IPS-18c (cell line): ENCODE measurements at regions not wholly inside any gene's neighbourhood (a gene's known extent, or its start where the extent isn't known, plus 50 kb on each side); places are given as distances from the start of the nearest gene placed in this dataset.
"Not testable (repeated sequence)": the region's sequence is repeated elsewhere in the genome, so short reads cannot be mapped to it uniquely, and the experiment has no call there.

Experiments
- H3K4me3 ChIP-seq: 2 replicates; pipeline ENCODE4 v1.7.0; 2013; ENCODE audit warnings: low read depth, mild to moderate bottlenecking, low read length, moderate library complexity; ENCODE audit not compliant: insufficient read depth
- H3K9me3 ChIP-seq: one replicate; pipeline ENCODE4 v1.6.1; 2013; ENCODE audit warnings: mild to moderate bottlenecking, low read length, moderate library complexity; ENCODE audit not compliant: control insufficient read depth, insufficient read depth

DNA sequence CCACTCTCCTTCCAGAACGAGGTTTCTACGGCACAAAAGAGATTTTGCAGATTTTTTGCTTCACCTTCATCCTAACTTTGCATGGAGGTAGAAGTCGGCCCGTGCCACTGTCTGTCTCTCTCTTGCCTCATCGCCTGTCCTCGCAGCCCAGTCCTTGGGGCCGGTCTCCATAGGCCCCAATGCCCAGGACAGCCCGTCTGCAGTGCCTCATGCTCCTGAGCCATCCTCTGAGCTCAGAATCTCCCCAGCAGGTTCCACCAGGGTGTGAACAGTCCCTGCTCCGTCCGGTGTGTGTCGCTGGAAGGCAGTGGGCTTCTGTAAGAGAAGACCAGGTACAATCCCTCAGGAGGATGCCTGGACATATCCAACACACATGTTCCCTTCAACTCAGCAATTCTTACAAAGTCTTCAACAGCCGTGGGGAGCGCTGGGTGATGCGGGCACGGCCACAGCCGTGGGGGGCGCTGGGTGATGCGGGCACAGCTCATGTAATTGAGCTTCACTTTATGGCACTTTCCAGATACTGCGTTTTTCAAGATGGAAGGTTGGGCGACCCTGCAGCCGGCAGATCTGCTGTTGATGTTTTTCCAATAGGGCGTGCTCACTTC, 231.9 kb downstream of the DLL1 start:
- no peak overlapping the region for H3K4me3 ChIP-seq
- H3K9me3 ChIP-seq = peaks cover 2% of the 10 kb centered on the region

DNA sequence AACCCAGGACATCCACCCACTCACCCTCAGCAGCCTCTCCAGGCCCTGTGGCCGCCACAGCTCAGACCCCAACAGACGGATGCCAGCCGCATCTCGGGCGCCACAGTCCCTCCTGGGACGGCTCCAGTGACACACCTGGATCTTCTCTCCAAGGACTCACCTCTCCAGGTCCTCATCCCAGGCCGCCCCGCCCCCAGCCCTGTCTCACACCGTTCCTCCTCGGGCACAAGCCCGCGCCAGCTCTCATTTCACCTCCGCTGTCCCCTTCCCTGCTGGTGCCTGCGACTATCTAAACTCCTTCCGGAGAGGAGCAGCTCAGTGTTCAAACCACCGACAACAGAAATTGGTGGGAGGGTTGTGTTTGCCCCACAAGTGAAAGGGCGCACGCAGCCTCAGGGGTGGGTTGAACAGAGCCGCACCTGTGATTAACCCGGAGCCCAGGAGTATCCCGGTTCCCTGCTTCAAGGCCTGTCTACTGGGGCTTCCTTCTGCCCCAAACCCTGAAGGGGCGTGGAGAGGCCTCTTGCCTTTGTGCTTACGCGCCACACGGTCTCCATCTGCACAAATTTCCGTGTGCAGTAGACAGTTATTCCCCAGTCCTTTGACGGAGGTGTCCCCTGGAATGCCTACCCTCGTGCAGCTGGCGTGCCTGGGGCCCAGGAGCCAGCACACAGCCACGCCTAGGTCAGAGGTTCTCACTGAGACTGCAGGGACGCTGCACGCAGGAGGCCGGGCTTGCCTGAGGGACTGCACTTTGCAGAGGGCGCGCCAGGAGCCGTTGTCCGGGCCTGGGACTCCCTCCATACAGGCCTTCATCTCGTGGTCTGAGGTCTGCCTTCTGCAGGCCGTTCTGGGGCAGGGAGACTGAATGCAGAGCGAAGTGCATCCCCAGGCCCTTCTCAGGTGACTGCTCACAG, 232.7 kb downstream of the DLL1 start:
- no peak overlapping the region for H3K4me3 ChIP-seq
- H3K9me3 ChIP-seq = peaks cover 2% of the 10 kb centered on the region

DNA sequence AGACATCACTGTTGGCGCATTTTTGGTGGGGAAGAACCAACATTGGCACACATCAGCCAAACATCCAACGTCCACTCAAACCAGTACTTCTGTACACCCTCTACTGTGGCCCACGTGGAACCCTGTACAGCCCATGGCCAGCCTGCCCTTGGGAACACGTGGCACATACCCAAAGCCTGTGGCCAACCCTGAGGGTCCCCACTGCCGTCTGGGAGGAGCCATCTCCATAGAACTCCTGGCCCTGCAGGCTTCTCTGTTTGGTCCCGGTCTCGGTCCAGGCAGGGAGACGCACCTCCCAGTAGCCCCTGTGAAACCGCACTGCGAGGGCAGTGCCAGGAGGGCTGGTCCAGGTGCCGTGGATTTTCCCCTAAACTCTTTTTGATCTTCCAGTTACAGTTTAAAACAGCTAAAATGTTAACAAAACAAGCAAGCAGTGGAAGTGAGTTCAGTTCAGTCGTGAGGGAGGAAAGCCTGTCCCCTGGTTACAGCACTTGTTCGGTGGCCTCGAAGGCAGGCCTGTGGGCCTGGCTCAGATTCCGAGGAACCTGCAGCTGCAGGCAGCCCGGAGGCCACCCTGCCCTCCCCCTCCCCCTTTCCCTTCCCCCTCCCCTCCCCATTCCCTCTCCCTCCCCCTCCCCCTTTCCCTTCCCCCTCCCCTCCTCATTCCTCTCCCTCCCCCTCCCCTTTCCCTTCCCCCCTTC, 233.7 kb downstream of the DLL1 start:
- Histone ChIP-seq H3K4me3 (no peak overlapping the region), H3K9me3 (peaks cover 2% of the 10 kb centered on the region)

DNA sequence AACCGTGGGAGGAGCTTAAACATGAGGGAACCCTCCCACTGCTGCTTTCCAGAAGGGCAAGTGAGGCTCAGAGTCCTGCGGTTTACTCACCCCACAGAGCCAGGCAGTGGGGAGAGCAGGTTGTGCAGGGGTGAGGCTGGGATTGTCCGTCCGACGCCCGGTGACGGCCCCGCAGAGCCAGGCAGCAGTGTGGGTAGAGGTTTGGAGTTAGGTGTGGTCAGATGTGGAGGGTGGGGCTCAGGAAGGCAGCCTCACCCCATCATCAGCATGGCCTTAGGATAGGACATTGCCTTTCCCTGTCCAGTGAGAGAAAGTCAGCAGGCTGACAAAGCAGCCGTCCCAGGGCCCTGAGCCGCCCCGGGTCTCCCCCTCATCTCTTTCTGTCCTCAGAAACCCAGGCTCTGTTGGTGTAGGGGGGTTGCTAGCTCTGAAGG, 234.6 kb downstream of the DLL1 start:
- H3K4me3 ChIP-seq = no peak overlapping the region
- H3K9me3 ChIP-seq = peaks cover 2% of the 10 kb centered on the region

DNA sequence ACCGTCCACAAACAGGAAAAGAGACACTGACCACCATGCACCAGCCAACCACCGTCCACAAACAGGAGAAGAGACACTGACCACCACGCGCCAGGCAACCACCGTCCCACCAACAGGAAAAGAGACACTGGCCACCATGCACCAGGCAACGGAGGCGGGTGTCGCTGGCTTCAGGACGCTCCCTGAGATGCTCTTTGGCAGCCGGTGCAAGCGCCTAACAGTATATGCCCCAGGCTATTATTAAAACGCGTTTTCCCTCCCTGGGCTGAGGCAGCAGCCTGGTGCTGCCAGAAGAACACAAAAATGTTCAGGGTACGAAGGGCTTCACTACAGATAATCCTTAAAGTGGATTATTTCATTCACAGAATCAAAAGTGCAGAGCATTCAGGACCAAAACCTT, 235.1 kb downstream of the DLL1 start:
- H3K9me3 ChIP-seq, H3K4me3 ChIP-seq: not testable (repeated sequence)

DNA sequence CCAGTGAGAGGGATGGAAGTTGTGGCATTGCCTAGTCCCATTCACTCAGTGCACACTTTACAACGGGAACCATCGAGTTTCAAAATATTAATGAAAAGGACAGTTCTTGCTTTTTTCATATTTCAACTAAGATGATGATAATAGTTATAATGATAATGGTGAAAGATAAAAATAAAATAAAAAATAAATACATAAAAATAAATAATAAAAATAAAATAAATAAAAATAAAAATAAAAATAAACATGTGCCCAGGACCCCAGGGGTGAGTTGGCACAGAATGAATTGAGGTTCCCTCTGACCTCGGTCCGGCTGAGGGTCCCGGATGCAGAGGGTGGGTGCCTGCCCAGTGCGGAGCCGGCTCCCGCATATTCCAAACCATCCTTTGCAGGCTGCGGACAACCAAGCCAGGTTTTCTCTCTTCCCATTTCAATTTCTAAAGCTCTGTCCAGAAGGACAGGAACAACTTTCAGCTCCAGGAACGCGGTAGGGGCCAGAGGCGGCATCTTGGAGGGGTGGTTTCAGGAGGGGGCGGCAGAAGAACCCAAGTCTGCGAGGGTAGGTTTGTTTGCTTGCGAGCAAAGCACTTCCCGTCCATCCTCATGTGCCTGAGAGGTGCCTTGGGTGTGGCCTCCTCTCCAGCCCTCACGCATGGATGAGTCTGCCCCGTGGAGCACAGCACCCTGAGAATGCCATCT, 236.8 kb downstream of the DLL1 start:
- Histone ChIP-seq H3K4me3 (no peak overlapping the region), H3K9me3 (peaks cover 2% of the 10 kb centered on the region)

DNA sequence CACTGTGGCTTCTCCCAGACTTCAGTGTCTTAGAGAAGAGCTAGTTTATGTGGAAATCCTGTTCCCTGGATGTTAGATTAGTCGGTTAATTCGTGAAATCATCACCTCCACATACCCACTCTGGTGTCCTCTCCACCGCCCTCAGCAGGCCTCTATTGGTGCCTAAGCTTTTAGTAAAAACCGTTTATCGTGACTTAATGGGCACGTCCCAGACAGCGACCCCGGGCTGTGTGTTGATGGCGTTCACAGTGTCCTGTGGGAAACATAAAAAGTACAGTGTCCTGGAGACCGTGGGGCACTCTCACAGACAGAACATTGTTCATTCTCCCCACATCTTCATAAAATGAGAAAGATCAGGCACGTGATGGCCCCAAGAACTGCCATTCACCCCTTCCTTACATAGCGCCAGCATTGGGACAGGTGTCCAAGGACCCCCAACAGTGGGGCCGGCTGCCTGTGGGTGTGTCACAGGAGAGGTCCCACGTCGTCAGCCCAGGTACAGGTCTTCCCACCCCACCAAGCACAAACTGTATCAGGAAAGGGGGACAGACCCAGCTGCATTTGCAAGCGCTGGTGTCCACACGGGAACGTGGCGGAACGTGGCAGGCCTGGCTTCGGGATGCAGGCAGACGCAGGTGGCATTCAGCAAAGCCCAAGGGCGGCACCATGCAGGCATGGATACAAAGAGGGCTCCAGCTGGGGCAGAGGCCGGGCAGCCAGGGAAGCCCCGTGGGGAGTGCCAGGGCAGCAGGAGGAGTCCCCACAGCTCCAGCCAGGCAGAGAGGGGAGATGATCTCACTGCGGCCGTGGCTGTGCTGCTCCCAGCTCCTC, 237.7 kb downstream of the DLL1 start:
- Histone ChIP-seq H3K9me3 (peaks cover 2% of the 10 kb centered on the region), H3K4me3 (no peak overlapping the region)

DNA sequence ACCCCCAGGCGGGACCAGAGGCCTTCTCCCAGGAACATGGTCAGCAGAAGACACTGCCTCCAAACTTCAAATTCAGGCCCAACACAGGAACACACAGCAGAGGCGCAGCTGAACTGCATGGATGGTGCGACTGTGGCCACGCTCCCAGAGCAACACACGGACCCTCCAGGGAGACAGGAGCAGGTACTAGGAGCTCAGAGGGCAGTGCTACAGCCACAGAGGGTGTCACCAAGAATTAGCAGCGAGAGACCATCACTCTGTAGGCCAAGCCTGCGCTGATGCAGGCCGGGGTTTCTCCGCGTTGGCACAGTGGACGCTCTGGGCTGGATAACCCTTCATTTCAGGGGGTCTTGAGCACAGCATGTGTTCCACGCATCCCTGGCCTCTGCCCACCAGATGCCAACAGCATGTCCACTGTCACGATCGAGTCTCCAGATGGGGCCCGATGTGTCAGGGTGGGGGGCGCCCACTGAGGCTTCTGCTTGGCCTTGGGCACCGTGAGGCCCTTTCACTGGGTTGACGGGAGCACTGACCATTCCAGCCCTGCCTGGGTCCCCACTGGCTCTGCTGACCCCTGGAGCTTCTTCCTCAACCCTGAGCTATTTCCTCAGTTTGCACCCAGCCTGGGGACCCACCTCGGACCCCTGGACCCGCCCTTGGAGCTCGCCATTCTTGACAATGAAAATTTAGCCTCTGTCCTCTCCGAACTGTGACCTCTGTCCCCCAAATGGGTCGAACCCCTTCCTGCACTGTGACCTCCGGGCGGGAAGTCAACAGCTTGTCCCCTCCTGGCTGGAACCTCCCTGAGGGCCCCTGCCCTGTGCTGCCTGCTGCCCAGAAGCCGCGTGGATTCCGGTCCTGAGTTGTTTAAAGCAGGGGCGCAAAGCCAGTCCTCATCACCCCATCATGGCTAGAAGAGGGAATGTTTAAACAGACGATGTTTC, 239.4 kb downstream of the DLL1 start:
- H3K9me3 ChIP-seq = no peaks in the 10 kb centered on the region
- no peak overlapping the region for H3K4me3 ChIP-seq

DNA sequence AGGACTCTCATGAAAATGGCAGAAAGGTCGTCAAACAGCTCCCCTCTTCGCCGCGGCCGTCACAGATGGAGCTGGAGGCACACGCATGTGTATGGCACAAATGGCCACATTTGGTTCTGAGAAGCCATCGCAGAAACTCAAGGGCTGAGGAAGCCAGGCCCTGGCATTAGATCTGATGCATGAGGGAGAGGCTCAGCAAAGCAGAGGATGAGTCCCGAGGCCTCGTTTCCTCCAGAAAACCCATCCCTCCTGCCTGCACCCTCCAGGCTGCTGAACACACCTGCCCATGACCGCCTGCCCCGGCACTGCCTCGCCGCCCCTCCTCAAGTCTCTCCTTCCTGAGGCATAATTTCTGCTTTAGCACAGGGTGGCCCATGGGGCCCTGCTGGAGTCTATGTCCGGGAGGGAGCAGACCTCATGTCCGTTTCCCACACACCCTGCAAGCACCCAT, 240.3 kb downstream of the DLL1 start:
- Histone ChIP-seq H3K4me3 (no peak overlapping the region), H3K9me3 (peaks cover 2% of the 10 kb centered on the region)

DNA sequence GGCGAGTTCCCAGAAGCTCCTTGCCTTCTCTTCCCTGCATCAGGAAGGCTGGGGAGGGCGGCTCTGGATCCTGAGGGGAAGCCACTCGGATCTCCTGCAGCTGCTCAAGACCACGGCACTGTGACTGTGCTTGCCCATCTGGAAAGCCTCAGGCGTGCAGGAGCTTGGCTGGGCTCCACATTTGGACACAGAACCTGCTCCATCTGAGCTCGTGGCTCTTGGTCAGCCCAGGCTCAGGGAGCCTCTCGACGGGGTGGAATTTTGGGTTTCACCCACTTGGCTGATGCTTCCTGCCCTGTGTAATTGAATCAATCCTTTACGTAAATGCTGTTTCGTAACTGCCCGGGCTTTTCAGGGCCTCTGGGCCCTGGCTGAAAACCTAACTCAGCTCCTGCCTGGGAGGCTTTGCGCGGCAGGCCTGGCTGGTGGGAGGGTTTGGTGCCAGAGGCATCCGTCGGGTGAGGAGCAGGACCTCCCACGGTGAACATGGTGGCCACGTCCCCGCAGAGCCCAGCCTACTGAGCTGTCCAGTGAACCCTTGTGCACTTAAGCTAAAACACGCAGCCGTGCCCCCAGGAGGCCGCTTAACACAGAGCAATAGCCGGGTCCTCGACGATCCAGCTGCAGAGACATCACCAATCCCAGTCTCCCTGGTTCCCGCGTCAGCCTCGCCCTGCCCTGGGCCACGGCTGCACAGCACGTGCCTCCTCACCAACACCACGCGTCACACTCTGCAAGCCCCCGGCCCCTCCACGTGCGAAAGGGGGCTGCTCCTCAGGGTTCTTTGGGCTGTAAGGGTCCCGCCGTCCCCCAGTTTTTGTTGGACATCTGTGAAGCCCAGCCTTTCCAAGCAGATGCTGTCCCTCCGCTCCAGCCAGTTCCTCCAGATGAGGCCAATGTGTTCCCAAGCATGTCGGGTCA, 241.0 kb downstream of the DLL1 start:
- H3K4me3 ChIP-seq = no peak overlapping the region
- peaks cover 2% of the 10 kb centered on the region for H3K9me3 ChIP-seq

DNA sequence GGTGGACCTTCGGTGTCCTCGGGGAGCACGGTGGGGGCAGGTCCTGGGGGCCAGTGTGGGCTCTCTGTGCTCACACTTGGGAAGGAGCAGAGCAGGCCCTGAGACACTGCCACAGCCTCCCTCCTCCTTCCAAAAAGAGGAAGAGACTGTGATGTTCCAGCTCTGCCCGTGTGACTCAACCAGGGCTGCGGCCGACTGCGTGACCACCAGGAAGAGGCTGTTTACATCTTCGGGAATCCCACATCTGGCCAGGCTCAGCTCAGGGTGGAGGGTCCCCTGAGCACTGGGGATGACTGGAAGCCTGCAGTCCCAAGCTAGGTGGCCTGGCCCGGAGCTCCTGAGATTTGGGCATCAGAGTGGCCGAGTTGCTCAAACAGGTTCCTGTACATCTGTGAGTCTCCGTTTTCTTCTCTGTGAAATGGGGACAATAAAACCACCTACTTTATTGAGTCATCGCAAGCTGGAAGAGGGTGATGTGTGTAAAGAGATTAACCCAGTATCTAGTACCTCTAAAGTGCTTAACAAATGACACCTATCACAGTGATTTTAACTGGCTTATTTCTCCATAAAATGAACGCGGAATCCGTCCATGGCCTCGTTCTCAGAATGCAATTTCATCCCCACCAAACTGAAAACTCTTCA, 242.1 kb downstream of the DLL1 start:
- Histone ChIP-seq H3K9me3 (peaks cover 2% of the 10 kb centered on the region), H3K4me3 (no peak overlapping the region)

DNA sequence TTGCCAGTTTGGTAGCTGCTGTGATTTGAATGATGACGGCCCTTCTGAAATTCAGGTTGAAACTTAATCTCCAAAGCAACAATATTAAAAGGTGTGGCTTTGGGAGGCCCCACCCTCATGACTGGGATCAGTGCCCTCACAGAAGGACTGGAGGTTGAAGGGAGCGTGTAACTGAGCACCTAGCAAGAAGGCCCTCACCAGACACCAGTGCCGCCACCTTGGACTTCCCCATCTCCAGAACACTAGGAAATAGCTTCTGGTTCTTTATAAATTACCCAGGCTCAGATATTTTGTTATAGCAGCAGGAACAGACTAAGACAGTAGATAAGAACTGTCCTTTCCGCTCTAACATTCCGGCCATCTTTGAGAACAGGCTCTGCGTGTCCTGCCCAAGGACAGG, 243.1 kb downstream of the DLL1 start:
- Histone ChIP-seq H3K4me3 (no peak overlapping the region), H3K9me3 (peaks cover 2% of the 10 kb centered on the region)

DNA sequence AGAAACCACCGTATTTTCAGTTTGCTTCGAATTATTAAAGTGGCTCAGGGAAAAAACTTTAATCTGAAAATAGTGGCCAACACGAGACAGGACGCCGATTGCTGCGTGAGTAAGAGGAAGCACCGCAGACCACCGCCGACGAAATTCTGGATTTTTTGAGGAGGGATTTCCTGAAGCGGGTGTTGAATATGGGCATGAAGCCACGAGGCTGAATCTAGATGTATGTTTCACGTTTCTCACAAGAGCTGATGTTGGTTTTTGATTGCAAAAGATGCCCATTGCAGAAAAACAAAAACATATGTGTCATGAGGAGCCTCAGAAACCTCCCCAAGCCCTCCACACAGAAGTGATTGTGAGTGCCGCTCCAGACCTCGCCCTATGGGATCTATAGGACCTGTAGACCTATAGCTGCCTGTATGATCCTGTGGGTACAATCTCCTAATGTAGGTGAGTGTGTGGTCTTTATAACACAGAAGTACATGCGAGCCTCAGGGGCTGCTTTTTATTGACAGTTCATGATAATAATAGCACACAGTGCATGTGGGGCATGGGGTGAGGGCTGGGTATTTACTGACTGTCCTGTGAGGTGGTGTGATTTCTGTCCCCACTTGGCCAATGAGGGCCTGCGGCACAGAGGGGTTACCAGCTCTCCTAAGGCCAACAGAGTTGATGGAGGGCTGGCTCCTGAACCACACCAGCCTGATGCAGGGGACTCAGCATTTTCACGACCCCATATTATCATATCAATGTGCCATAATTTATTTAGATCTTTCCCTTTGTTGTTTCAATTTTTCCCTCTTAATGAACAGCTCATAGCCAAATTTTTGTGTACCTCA, 243.9 kb downstream of the DLL1 start:
- Histone ChIP-seq H3K4me3 (no peak overlapping the region), H3K9me3 (peaks cover 2% of the 10 kb centered on the region)
